ENCODE measurements at regions not wholly inside any gene's neighbourhood (a gene's known extent, or its start where the extent isn't known, plus 50 kb on each side); places are given as distances from the start of the nearest gene placed in this dataset.

- H3K27ac ChIP-seq: no peak overlapping the region
- no peaks in the 10 kb centered on the region for H3K27me3 ChIP-seq (ENCODE audit: insufficient read depth, low read depth, severe bottlenecking)
- no peak overlapping the region for H3K4me3 ChIP-seq (ENCODE audit: low read depth, low read length)
- no peaks in the 10 kb centered on the region for H3K36me3 ChIP-seq
- no peak for DNase-seq
- H3K9me3 ChIP-seq (ENCODE audit: severe bottlenecking): peaks cover 2% of the 10 kb centered on the region
- no peak for TF ChIP-seq CTCF (IDR thresholded peaks at IDR 0.05; ENCODE audit: low read depth, low read length)
These were observed 69.0 kb upstream of the EPCAM start for GRCh38 chr2:47300081-47300480.

GRCh38 chr2:47299555-47299954, 69.6 kb upstream of the EPCAM start:
- no peak overlapping the region for H3K4me3 ChIP-seq (ENCODE audit: low read depth, low read length)
- no peak for DNase-seq

GRCh38 chr2:47298771-47299170, 70.3 kb upstream of the EPCAM start:
- no peak overlapping the region for H3K4me3 ChIP-seq (ENCODE audit: low read depth, low read length)
- H3K9me3 ChIP-seq (ENCODE audit: severe bottlenecking): peaks cover 2% of the 10 kb centered on the region
- H3K27ac ChIP-seq: no peak overlapping the region
- TF ChIP-seq CTCF (IDR thresholded peaks at IDR 0.05; ENCODE audit: low read depth, low read length): no peak
- no peaks in the 10 kb centered on the region for H3K36me3 ChIP-seq
- no peak for DNase-seq
- no peaks in the 10 kb centered on the region for H3K27me3 ChIP-seq (ENCODE audit: insufficient read depth, low read depth, severe bottlenecking)

More at GRCh38 chr2:47299555-47299954, 69.6 kb upstream of the EPCAM start:
- no peak for TF ChIP-seq CTCF (IDR thresholded peaks at IDR 0.05; ENCODE audit: low read depth, low read length)
- no peaks in the 10 kb centered on the region for H3K27me3 ChIP-seq (ENCODE audit: insufficient read depth, low read depth, severe bottlenecking)
- peaks cover 2% of the 10 kb centered on the region for H3K9me3 ChIP-seq (ENCODE audit: severe bottlenecking)
- H3K36me3 ChIP-seq: no peaks in the 10 kb centered on the region
- no peak overlapping the region for H3K27ac ChIP-seq

GRCh38 chr2:47297767-47298425, 71.2 kb upstream of the EPCAM start:
- peaks cover 2% of the 10 kb centered on the region for H3K9me3 ChIP-seq (ENCODE audit: severe bottlenecking)
- no peak for DNase-seq
- no peaks in the 10 kb centered on the region for H3K36me3 ChIP-seq
- no peak overlapping the region for H3K27ac ChIP-seq
- TF ChIP-seq CTCF (IDR thresholded peaks at IDR 0.05; ENCODE audit: low read depth, low read length): no peak
- H3K27me3 ChIP-seq (ENCODE audit: insufficient read depth, low read depth, severe bottlenecking): no peaks in the 10 kb centered on the region
- H3K4me3 ChIP-seq (ENCODE audit: low read depth, low read length): no peak overlapping the region

GRCh38 chr2:47295981-47296635, 73.0 kb upstream of the EPCAM start:
- TF ChIP-seq CTCF (IDR thresholded peaks at IDR 0.05; ENCODE audit: low read depth, low read length): no peak

More at GRCh38 chr2:47295981-47296635, 73.0 kb upstream of the EPCAM start:
- Histone ChIP-seq H3K4me3 (ENCODE audit: low read depth, low read length) (no peak overlapping the region), H3K27me3 (ENCODE audit: insufficient read depth, low read depth, severe bottlenecking) (no peaks in the 10 kb centered on the region), H3K36me3 (no peaks in the 10 kb centered on the region), H3K9me3 (ENCODE audit: severe bottlenecking) (no peaks in the 10 kb centered on the region), H3K27ac (no peak overlapping the region)
- DNase-seq: no peak
